ENCODE measurements at regions not wholly inside any gene's neighbourhood (a gene's known extent, or its start where the extent isn't known, plus 50 kb on each side); places are given as distances from the start of the nearest gene placed in this dataset.

DNA sequence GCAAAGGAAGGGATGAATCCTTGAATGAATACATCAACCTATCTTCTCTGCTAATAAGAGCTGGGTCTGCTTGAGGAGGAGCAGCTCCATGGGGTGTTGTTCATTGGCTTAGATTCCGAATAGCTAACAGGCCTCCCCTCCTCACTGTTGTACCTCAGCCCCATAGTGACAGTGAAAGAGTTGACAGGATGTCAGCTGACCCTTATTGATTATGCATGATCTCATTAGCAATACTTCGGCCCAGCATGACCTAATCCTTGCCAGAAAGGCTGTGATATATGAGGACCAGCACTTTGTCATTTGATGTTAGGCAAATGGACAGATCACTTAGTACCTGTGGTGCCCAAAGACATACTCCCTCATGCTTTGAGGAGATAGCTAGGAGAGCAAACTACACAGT, 1333.7 kb upstream of the CELF4 start:
- DNase-seq: no peak
- CTCF ChIA-PET (ENCODE audit: partially characterized antibody): no interaction called here
- no peaks in the 10 kb centered on the region for H3K36me3 Mint-ChIP-seq
- no peaks in the 10 kb centered on the region for H3K27me3 Mint-ChIP-seq
- H3K4me1 Mint-ChIP-seq: peaks cover 0 to under 1% (median 0%) of the 10 kb centered on the region in 4 donors
- no peaks in the 10 kb centered on the region for H3K9me3 ChIP-seq (ENCODE audit: control insufficient read depth in 1 of 2, low read length in 2 of 2)
- intact Hi-C loops (cut with micrococcal nuclease): no loop called here
- H3K36me3 ChIP-seq (ENCODE audit: insufficient read depth, low read length): no peaks in the 10 kb centered on the region
- no peaks in the 10 kb centered on the region for H3K27me3 ChIP-seq (ENCODE audit: insufficient read depth, low read length)
- H3K27ac Mint-ChIP-seq: no peak overlapping the region
- H3K4me3 ChIP-seq (ENCODE audit: low read length in 2 of 2): no peak overlapping the region
- POLR2A ChIA-PET (ENCODE audit: partially characterized antibody): no interaction called here
- no peaks in the 10 kb centered on the region for H3K4me1 ChIP-seq (ENCODE audit: insufficient read depth, low read length)
- H3K4me3 Mint-ChIP-seq: no peak overlapping the region
- peaks cover 0 to 2% (median 0%) of the 10 kb centered on the region in 8 donors for H3K9me3 Mint-ChIP-seq
- H3K27ac ChIP-seq (ENCODE audit: low read depth, low read length): no peak overlapping the region

DNA sequence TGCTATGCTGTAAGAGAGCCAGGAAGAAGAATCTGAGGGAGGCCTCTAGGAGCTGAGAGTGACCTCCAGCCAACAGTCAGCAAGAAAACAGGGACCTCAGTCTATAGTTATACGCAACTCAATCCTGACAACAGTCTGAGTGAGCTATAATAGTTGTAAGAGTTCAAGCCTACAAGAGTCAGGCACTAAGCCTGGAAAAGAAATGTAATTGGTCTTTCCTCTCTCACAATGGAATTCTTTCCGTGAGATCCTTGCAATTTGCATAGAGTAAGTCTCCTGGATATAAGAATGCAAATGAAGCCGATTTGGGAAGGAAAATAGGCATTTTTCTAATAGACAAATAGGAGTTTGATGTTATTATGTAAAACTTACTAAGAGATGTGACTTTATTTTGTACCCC, 1332.6 kb upstream of the CELF4 start:
- Histone ChIP-seq H3K36me3 (ENCODE audit: insufficient read depth, low read length) (no peaks in the 10 kb centered on the region), H3K4me3 (ENCODE audit: low read length in 2 of 2) (no peak overlapping the region), H3K27ac (ENCODE audit: low read depth, low read length) (no peak overlapping the region), H3K4me1 (ENCODE audit: insufficient read depth, low read length) (no peaks in the 10 kb centered on the region), H3K9me3 (ENCODE audit: control insufficient read depth in 1 of 2, low read length in 2 of 2) (no peaks in the 10 kb centered on the region), H3K27me3 (ENCODE audit: insufficient read depth, low read length) (no peaks in the 10 kb centered on the region)
- Mint-ChIP-seq H3K27me3 (no peaks in the 10 kb centered on the region), H3K4me3 (no peak overlapping the region), H3K27ac (no peak overlapping the region), H3K9me3 (peaks cover 0 to 2% (median 0%) of the 10 kb centered on the region in 8 donors), H3K36me3 (no peaks in the 10 kb centered on the region), H3K4me1 (peaks cover 0 to 3% (median 0%) of the 10 kb centered on the region in 4 donors)
- CTCF ChIA-PET (ENCODE audit: partially characterized antibody): no interaction called here
- POLR2A ChIA-PET (ENCODE audit: partially characterized antibody): no interaction called here
- intact Hi-C loops (cut with micrococcal nuclease): no loop called here
- no peak for DNase-seq

- no peaks in the 10 kb centered on the region for H3K36me3 Mint-ChIP-seq
- H3K27ac Mint-ChIP-seq: no peak overlapping the region
- POLR2A ChIA-PET (ENCODE audit: partially characterized antibody): no interaction called here
- intact Hi-C loops (cut with micrococcal nuclease): no loop called here
- no peak for DNase-seq
- Histone ChIP-seq H3K4me1 (ENCODE audit: insufficient read depth, low read length) (no peaks in the 10 kb centered on the region), H3K27me3 (ENCODE audit: insufficient read depth, low read length) (no peaks in the 10 kb centered on the region), H3K9me3 (ENCODE audit: control insufficient read depth in 1 of 2, low read length in 2 of 2) (no peaks in the 10 kb centered on the region), H3K4me3 (ENCODE audit: low read length in 2 of 2) (no peak overlapping the region), H3K27ac (ENCODE audit: low read depth, low read length) (no peak overlapping the region), H3K36me3 (ENCODE audit: insufficient read depth, low read length) (no peaks in the 10 kb centered on the region)
- H3K4me3 Mint-ChIP-seq: no peak overlapping the region
- H3K9me3 Mint-ChIP-seq: peaks cover 0 to 4% (median 0%) of the 10 kb centered on the region in 8 donors
- H3K27me3 Mint-ChIP-seq: no peaks in the 10 kb centered on the region
- peaks cover 0 to 3% (median 0%) of the 10 kb centered on the region in 4 donors for H3K4me1 Mint-ChIP-seq
- CTCF ChIA-PET (ENCODE audit: partially characterized antibody): no interaction called here
Observed at GRCh38 chr18:38895560-38895959, 1330.0 kb upstream of the CELF4 start.

GRCh38 chr18:38887671-38888020, 1322.0 kb upstream of the CELF4 start:
- intact Hi-C loops (cut with micrococcal nuclease): no loop called here
- Mint-ChIP-seq H3K36me3 (no peaks in the 10 kb centered on the region), H3K27ac (peak overlapping the region in 1 of 7 donors; percentile 6), H3K27me3 (peaks cover 0 to 3% of the 10 kb centered on the region in 2 donors), H3K4me3 (no peak overlapping the region), H3K9me3 (peaks cover 0 to 3% (median 0%) of the 10 kb centered on the region in 8 donors), H3K4me1 (no peaks in the 10 kb centered on the region)
- Histone ChIP-seq H3K4me1 (ENCODE audit: insufficient read depth, low read length) (no peaks in the 10 kb centered on the region), H3K4me3 (ENCODE audit: low read length in 2 of 2) (no peak overlapping the region), H3K27me3 (ENCODE audit: insufficient read depth, low read length) (no peaks in the 10 kb centered on the region), H3K36me3 (ENCODE audit: insufficient read depth, low read length) (no peaks in the 10 kb centered on the region), H3K27ac (ENCODE audit: low read depth, low read length) (no peak overlapping the region), H3K9me3 (ENCODE audit: control insufficient read depth in 1 of 2, low read length in 2 of 2) (no peaks in the 10 kb centered on the region)
- no peak for DNase-seq
- ChIA-PET POLR2A (ENCODE audit: partially characterized antibody) (no interaction called here), CTCF (ENCODE audit: partially characterized antibody) (no interaction called here)

DNA sequence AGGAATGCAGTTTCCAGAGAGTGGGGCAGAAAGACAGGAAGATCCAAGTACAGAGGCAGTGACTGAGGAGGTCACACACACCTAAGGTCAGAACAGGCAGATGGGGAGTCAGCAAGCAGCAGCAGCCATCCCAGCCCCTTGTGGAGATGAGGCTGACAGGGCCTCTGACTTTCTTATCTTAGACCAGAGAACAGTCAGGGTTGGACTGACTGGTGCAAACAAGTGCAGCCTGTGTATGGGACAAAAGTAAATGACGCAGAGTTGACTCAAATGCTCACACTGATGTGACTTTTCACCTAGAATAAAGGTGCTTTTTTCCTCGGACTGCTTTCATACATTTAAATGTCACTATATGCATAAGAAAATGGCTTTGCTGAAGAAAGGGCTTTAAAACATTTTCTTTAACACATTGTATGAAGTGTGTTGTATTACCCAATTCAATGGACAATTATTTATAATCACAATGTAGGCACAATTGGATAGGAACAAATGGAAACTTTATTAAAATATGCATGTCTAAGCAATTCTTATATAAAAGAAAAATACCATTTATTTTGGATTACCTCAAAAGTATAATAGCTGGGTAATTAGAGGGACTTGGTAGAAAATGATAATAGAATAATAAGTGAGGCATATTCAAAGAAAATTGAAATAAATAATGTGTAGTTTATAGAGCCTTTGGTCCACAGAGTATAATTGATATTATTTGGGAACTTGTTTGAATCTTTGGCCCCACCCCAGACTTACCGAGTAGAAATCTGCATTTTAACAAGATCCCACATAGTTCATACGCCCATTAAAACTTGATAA, 1321.5 kb upstream of the CELF4 start:
- no peak for DNase-seq
- no peak overlapping the region for H3K27ac ChIP-seq (ENCODE audit: low read depth, low read length)
- H3K4me3 ChIP-seq (ENCODE audit: low read length in 2 of 2): no peak overlapping the region
- Mint-ChIP-seq H3K4me3 (no peak overlapping the region), H3K27ac (no peak overlapping the region), H3K4me1 (no peaks in the 10 kb centered on the region), H3K36me3 (no peaks in the 10 kb centered on the region), H3K27me3 (peaks cover 0 to 3% of the 10 kb centered on the region in 2 donors), H3K9me3 (peaks cover 0 to 3% (median 0%) of the 10 kb centered on the region in 8 donors)
- ChIA-PET CTCF (ENCODE audit: partially characterized antibody) (no interaction called here), POLR2A (ENCODE audit: partially characterized antibody) (no interaction called here)
- intact Hi-C loops (cut with micrococcal nuclease): no loop called here
- H3K4me1 ChIP-seq (ENCODE audit: insufficient read depth, low read length): no peaks in the 10 kb centered on the region
- no peaks in the 10 kb centered on the region for H3K9me3 ChIP-seq (ENCODE audit: control insufficient read depth in 1 of 2, low read length in 2 of 2)
- H3K27me3 ChIP-seq (ENCODE audit: insufficient read depth, low read length): no peaks in the 10 kb centered on the region
- H3K36me3 ChIP-seq (ENCODE audit: insufficient read depth, low read length): no peaks in the 10 kb centered on the region

DNA sequence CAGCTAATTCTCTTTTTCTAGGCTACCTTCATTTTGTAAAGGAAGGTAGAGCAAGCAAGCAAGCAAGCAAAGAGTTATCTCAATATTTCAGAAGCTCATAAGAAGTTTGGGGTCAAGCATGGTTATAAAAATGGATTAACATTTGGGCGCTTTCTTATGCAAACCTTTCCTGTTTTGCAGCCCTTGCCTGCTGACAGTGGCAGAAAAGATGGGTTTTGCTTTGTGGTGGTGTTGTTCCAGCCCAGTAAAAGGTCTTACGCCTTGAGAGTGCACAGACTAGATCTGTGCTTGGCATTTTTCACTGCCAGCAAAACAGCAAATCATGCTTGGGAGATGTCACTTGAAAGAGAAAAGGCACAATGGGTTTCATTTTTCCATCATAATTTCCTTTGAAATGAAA, 1320.6 kb upstream of the CELF4 start:
- no peaks in the 10 kb centered on the region for H3K4me1 Mint-ChIP-seq
- intact Hi-C loops (cut with micrococcal nuclease): no loop called here
- no peaks in the 10 kb centered on the region for H3K36me3 Mint-ChIP-seq
- H3K27me3 Mint-ChIP-seq: peaks cover 0 to 3% of the 10 kb centered on the region in 2 donors
- no peak overlapping the region for H3K4me3 Mint-ChIP-seq
- H3K27ac Mint-ChIP-seq: no peak overlapping the region
- ChIA-PET POLR2A (ENCODE audit: partially characterized antibody) (no interaction called here), CTCF (ENCODE audit: partially characterized antibody) (no interaction called here)
- H3K9me3 ChIP-seq (ENCODE audit: control insufficient read depth in 1 of 2, low read length in 2 of 2): no peaks in the 10 kb centered on the region
- H3K4me3 ChIP-seq (ENCODE audit: low read length in 2 of 2): no peak overlapping the region
- no peak overlapping the region for H3K27ac ChIP-seq (ENCODE audit: low read depth, low read length)
- H3K36me3 ChIP-seq (ENCODE audit: insufficient read depth, low read length): no peaks in the 10 kb centered on the region
- H3K9me3 Mint-ChIP-seq: peaks cover 0 to 3% (median 0%) of the 10 kb centered on the region in 8 donors
- no peak for DNase-seq
- H3K4me1 ChIP-seq (ENCODE audit: insufficient read depth, low read length): no peaks in the 10 kb centered on the region
- H3K27me3 ChIP-seq (ENCODE audit: insufficient read depth, low read length): no peaks in the 10 kb centered on the region

GRCh38 chr18:38884050-38884449, 1318.5 kb upstream of the CELF4 start:
- H3K4me3 Mint-ChIP-seq: no peak overlapping the region
- CTCF ChIA-PET (ENCODE audit: partially characterized antibody): no interaction called here
- H3K4me1 Mint-ChIP-seq: no peaks in the 10 kb centered on the region
- no peaks in the 10 kb centered on the region for H3K36me3 ChIP-seq (ENCODE audit: insufficient read depth, low read length)
- H3K27me3 ChIP-seq (ENCODE audit: insufficient read depth, low read length): no peaks in the 10 kb centered on the region
- no peaks in the 10 kb centered on the region for H3K9me3 ChIP-seq (ENCODE audit: control insufficient read depth in 1 of 2, low read length in 2 of 2)
- H3K9me3 Mint-ChIP-seq: peaks cover 0 to 3% (median 0%) of the 10 kb centered on the region in 8 donors
- no peak for DNase-seq
- no peak overlapping the region for H3K27ac ChIP-seq (ENCODE audit: low read depth, low read length)
- H3K27me3 Mint-ChIP-seq: peaks cover 0 to 3% of the 10 kb centered on the region in 2 donors
- intact Hi-C loops (cut with micrococcal nuclease): no loop called here
- H3K36me3 Mint-ChIP-seq: no peaks in the 10 kb centered on the region
- no peaks in the 10 kb centered on the region for H3K4me1 ChIP-seq (ENCODE audit: insufficient read depth, low read length)
- no peak overlapping the region for H3K27ac Mint-ChIP-seq
- no peak overlapping the region for H3K4me3 ChIP-seq (ENCODE audit: low read length in 2 of 2)
- POLR2A ChIA-PET (ENCODE audit: partially characterized antibody): no interaction called here

Measured in CD4-positive, alpha-beta memory T cell (primary cell).